Cerebellar nuclear complex (tissue), 1 donor: ENCODE measurements at regions not wholly inside any gene's neighbourhood (a gene's known extent, or its start where the extent isn't known, plus 50 kb on each side); places are given as distances from the start of the nearest gene placed in this dataset.

Experiments used
- DNase-seq, 2 experiments: peaks; one replicate each; lab custom pipeline; 2025; lab: John Stamatoyannopoulos, UW

- no peak for DNase-seq
Measured at GRCh38 chr6:44011350-44011920, 115.8 kb downstream of the MRPL14 start.

DNA sequence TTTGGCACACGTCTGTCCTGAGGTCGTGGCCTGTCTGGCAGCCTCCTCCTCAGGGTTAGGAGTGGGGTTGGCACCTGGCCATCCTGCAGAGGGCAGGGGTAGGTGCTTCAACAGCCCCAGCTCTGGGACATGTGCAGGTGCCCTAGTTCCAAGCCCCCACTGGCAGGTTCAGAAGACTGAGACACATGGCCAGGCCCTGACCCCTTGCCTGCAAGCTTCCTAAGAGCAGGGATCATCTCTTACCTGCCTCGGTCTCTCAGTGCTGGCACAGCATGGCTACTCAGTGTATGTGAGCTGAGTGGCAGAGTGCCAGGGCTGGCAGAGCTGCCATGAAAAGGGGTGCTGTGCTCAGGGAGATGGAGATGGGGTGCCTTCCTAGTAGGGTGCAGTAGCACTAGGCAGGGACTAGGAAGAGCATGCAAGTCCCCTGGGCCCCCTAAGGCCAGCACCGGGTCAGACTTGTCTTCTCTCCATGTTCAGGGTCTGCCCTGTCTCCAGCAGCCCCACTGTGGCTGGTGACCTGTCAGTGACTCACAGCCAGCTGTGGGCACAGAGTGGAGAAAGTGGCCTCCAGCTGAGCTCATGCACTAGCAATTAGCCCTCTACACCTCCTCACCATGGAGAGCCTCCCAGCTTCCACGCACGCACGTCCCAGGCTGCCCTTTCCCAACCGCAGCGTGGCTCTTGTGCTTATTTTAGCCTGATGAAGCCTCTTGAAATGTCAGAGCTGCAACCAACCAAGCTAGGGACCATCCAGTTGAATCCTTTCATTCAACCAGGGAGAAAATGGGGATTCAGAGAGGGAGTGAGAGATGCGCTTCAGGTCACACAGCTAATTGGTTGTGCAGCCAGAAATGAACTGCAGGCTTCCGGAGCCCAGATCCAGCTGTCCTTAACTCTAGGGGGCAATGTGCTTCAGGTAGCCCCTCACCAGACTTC lies 116.6 kb downstream of the MRPL14 start:
- no peak for DNase-seq

GRCh38 chr6:44009425-44010321 lies 117.6 kb downstream of the MRPL14 start:
- no peak for DNase-seq

- no peak for DNase-seq
Measured at GRCh38 chr6:44008821-44009370, 118.4 kb downstream of the MRPL14 start.

- DNase-seq: no peak
Measured at GRCh38 chr6:44007818-44008621, 119.2 kb downstream of the MRPL14 start.

GRCh38 chr6:44006872-44007303 lies 120.4 kb downstream of the MRPL14 start:
- no peak for DNase-seq

DNA sequence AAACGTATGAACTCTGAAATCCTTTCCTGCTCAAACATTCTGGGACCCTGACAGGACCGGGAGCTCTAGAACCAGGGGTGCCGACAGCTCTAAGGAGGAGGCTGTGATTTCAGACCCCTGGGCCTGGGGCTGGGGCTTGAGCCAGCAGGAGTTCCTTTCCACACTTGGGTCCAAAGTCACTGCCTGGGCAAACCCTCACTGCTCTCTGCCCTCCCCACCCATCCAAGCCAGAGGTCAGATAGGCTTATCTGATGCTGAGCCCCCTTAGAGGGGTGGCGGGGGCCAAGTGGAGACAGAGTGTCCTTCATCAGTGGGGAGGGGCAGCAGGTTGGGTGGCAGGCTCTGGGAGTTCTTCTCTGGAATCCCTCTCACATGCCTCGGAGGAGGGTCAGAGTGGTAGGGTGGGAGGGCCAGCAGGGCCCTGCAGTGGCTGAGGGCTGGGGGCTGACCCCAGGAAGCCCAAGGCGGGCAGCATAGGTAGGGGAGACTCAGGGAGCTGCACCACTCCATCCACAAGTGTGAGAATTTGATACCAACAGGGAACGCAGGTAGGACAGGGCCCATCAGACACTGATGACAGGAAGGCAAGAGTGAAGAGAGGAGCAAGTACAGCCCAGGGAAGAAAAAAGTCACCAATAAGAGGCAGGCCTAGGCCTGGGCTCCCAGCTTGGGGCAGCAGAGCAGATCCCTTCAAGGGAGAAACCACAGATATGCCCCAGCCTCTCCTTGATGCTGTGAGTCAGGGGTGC lies 121.0 kb downstream of the MRPL14 start:
- no peak for DNase-seq

- DNase-seq: no peak
Measured at GRCh38 chr6:44005507-44005903, 121.7 kb downstream of the MRPL14 start.

- DNase-seq: no peak
Measured at GRCh38 chr6:44004625-44005506, 122.4 kb downstream of the MRPL14 start.

DNA sequence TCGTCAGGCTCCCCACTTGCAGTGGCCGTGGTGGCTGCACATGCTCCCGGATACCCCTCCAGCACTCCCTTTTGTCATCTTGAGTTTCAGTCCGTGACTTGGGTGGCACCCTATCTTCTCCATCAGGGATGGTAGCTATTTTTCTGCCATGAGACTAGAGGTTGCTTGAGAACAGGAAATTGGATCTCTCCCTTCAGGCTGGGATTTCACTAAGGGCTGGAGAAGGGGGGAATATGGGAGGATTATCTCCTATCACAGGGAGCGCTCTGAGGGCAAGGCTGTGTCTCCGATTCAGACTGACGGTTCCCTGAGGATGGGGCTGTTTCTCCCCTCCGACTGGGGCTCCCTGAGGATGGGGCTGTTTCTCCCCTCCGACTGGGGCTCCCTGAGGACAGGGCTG lies 123.1 kb downstream of the MRPL14 start:
- DNase-seq: no peak

GRCh38 chr6:44003345-44004061 lies 123.7 kb downstream of the MRPL14 start:
- no peak for DNase-seq

GRCh38 chr6:44002593-44003344 lies 124.5 kb downstream of the MRPL14 start:
- no peak for DNase-seq

DNA sequence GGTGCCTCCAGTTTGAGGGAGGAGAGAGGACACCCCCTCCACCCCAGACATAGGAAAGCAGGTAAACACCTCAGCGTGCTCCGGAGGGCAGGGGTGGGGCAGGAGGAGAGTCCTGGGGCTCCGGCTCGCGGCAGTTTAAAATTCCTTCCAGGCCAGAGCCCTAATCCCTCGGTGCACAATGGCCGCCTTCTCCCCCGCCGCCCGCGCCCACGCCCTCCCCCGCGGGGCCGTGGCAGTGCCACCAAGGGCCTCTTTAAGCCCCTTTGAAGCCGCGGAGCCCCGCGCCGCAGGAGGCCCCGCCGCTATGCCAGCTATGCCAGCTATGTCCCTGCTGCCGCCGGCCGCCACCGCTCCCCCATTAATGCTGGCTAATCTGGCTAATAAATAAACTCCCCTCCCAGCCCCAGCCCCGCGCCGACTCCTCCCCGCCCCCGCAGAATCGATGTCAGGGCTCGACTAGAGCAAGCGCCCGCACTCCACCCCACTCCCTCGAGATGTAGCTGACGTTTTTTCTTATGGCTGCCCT lies 125.1 kb downstream of the MRPL14 start:
- DNase-seq: no peak

- no peak for DNase-seq
Measured at GRCh38 chr6:44001318-44002066, 125.8 kb downstream of the MRPL14 start.

- no peak for DNase-seq
Measured at GRCh38 chr6:44000164-44000842, 126.9 kb downstream of the MRPL14 start.

- DNase-seq: no peak
Measured at GRCh38 chr6:43999628-44000027, 127.6 kb downstream of the MRPL14 start.
